ENCODE measurements at regions not wholly inside any gene's neighbourhood (a gene's known extent, or its start where the extent isn't known, plus 50 kb on each side); places are given as distances from the start of the nearest gene placed in this dataset.

- H3K36me3 ChIP-seq (ENCODE audit: insufficient read depth, low read length) = no peaks in the 10 kb centered on the region
- H3K27ac Mint-ChIP-seq = no peak overlapping the region
- no peaks in the 10 kb centered on the region for H3K9me3 ChIP-seq (ENCODE audit: control insufficient read depth in 1 of 2, insufficient read depth in 1 of 2, low read length in 2 of 2)
- intact Hi-C loops (cut with DNase I, micrococcal nuclease) = no loop called here
- no peaks in the 10 kb centered on the region for H3K9me3 Mint-ChIP-seq
- H3K27me3 ChIP-seq (ENCODE audit: control insufficient read depth in 1 of 2, insufficient read depth in 2 of 2, low read length in 2 of 2) = no peaks in the 10 kb centered on the region
- ATAC-seq (ENCODE audit: poor library complexity) (no peak), DNase-seq (no peak)
- H3K27ac ChIP-seq (ENCODE audit: low read depth in 1 of 2, low read length in 2 of 2) = no peak overlapping the region
- H3K4me1 Mint-ChIP-seq (ENCODE audit: low read depth) = no peaks in the 10 kb centered on the region
- H3K27me3 Mint-ChIP-seq = peaks cover 16% of the 10 kb centered on the region
- H3K4me3 Mint-ChIP-seq = no peak overlapping the region
- no peaks in the 10 kb centered on the region for H3K36me3 Mint-ChIP-seq (ENCODE audit: low read depth)
- POLR2A ChIA-PET = no interaction called here
- H3K4me3 ChIP-seq (ENCODE audit: low read length) = no peak overlapping the region
- no peak for TF ChIP-seq CTCF (IDR thresholded peaks at IDR 0.05)
- H3K4me1 ChIP-seq (ENCODE audit: insufficient read depth, low read length) = no peaks in the 10 kb centered on the region
- CTCF ChIA-PET = no interaction called here
Measured at GRCh38 chr10:44042075-44042770, 342.7 kb downstream of the CXCL12 start.

- Mint-ChIP-seq H3K27me3 (peaks cover 12% of the 10 kb centered on the region), H3K36me3 (ENCODE audit: low read depth) (no peaks in the 10 kb centered on the region), H3K27ac (no peak overlapping the region), H3K4me3 (no peak overlapping the region), H3K9me3 (no peaks in the 10 kb centered on the region), H3K4me1 (ENCODE audit: low read depth) (no peaks in the 10 kb centered on the region)
- H3K4me3 ChIP-seq (ENCODE audit: low read length) = no peak overlapping the region
- peaks cover 0 to 4% of the 10 kb centered on the region in 2 experiments for H3K27me3 ChIP-seq (ENCODE audit: control insufficient read depth in 1 of 2, insufficient read depth in 2 of 2, low read length in 2 of 2)
- ATAC-seq (ENCODE audit: poor library complexity) (no peak), DNase-seq (no peak)
- ChIA-PET POLR2A (no interaction called here), CTCF (no interaction called here)
- TF ChIP-seq CTCF (IDR thresholded peaks at IDR 0.05) = no peak
- no peaks in the 10 kb centered on the region for H3K9me3 ChIP-seq (ENCODE audit: control insufficient read depth in 1 of 2, insufficient read depth in 1 of 2, low read length in 2 of 2)
- intact Hi-C loops (cut with DNase I, micrococcal nuclease) = no loop called here
- no peaks in the 10 kb centered on the region for H3K36me3 ChIP-seq (ENCODE audit: insufficient read depth, low read length)
- H3K4me1 ChIP-seq (ENCODE audit: insufficient read depth, low read length) = no peaks in the 10 kb centered on the region
- no peak overlapping the region for H3K27ac ChIP-seq (ENCODE audit: low read depth in 1 of 2, low read length in 2 of 2)
Measured at GRCh38 chr10:44039599-44039998, 345.3 kb downstream of the CXCL12 start.

GRCh38 chr10:44036425-44036824 is 348.5 kb downstream of the CXCL12 start:
- no peak for TF ChIP-seq CTCF (IDR thresholded peaks at IDR 0.05)
- no peaks in the 10 kb centered on the region for H3K9me3 Mint-ChIP-seq
- H3K36me3 ChIP-seq (ENCODE audit: insufficient read depth, low read length) = no peaks in the 10 kb centered on the region
- no peak overlapping the region for H3K27ac ChIP-seq (ENCODE audit: low read depth in 1 of 2, low read length in 2 of 2)
- ATAC-seq (ENCODE audit: poor library complexity) (no peak), DNase-seq (no peak)
- intact Hi-C loops (cut with DNase I, micrococcal nuclease) = no loop called here
- H3K27ac Mint-ChIP-seq = no peak overlapping the region
- H3K27me3 ChIP-seq (ENCODE audit: control insufficient read depth in 1 of 2, insufficient read depth in 2 of 2, low read length in 2 of 2) = peaks cover 0 to 4% of the 10 kb centered on the region in 2 experiments
- H3K4me3 ChIP-seq (ENCODE audit: low read length) = no peak overlapping the region
- POLR2A ChIA-PET = no interaction called here
- no peak overlapping the region for H3K4me3 Mint-ChIP-seq
- peaks cover 14% of the 10 kb centered on the region for H3K27me3 Mint-ChIP-seq
- H3K4me1 ChIP-seq (ENCODE audit: insufficient read depth, low read length) = no peaks in the 10 kb centered on the region
- no peaks in the 10 kb centered on the region for H3K4me1 Mint-ChIP-seq (ENCODE audit: low read depth)
- CTCF ChIA-PET = no interaction called here
- H3K9me3 ChIP-seq (ENCODE audit: control insufficient read depth in 1 of 2, insufficient read depth in 1 of 2, low read length in 2 of 2) = no peaks in the 10 kb centered on the region
- no peaks in the 10 kb centered on the region for H3K36me3 Mint-ChIP-seq (ENCODE audit: low read depth)

All from CD4-positive, alpha-beta T cell (primary cell).